Retinal pigment epithelial cell (primary cell): ENCODE measurements at regions not wholly inside any gene's neighbourhood (a gene's known extent, or its start where the extent isn't known, plus 50 kb on each side); places are given as distances from the start of the nearest gene placed in this dataset.
"Not testable (repeated sequence)": the region's sequence is repeated elsewhere in the genome, so short reads cannot be mapped to it uniquely, and the experiment has no call there.

Experiments
- DNase-seq: peaks from one replicate; pipeline ENCODE4 v3.0.0-alpha.2; 2010; ENCODE audit warnings: low read depth
- H3K4me3 ChIP-seq: 2 replicates; pipeline ENCODE4 v1.5.1; 2011; ENCODE audit warnings: mild to moderate bottlenecking, low read length, control low read depth, moderate library complexity
- TF ChIP-seq, protein P1 (sequence below): conservative IDR thresholded peaks from 2 replicates; pipeline ENCODE4 v1.5.1; 2011; ENCODE audit warnings: low read depth, low read length, control low read depth, inconsistent platforms

DNA sequence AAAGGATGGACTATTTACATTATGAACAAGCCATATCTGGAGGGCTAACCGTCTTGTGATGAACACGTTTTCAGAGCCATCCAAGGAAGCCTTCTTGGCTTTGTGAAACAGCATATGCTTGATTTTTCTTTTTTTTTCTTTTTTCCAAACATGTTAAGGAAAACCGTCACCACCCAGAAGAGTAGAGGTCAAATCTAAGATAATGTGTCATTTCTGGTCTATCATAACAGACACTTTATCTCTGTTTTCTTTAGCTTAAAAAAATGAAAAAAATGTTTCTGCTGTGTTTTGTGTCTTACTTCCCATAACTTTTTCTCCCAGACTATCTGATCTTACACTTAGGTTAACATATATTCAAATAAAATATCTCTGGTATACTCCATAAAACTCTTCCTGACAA, 76.1 kb upstream of the DGKB start:
- H3K4me3 ChIP-seq: no peak overlapping the region
- no peak for DNase-seq
- TF ChIP-seq, protein P1, sequence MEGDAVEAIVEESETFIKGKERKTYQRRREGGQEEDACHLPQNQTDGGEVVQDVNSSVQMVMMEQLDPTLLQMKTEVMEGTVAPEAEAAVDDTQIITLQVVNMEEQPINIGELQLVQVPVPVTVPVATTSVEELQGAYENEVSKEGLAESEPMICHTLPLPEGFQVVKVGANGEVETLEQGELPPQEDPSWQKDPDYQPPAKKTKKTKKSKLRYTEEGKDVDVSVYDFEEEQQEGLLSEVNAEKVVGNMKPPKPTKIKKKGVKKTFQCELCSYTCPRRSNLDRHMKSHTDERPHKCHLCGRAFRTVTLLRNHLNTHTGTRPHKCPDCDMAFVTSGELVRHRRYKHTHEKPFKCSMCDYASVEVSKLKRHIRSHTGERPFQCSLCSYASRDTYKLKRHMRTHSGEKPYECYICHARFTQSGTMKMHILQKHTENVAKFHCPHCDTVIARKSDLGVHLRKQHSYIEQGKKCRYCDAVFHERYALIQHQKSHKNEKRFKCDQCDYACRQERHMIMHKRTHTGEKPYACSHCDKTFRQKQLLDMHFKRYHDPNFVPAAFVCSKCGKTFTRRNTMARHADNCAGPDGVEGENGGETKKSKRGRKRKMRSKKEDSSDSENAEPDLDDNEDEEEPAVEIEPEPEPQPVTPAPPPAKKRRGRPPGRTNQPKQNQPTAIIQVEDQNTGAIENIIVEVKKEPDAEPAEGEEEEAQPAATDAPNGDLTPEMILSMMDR: no peak

DNA sequence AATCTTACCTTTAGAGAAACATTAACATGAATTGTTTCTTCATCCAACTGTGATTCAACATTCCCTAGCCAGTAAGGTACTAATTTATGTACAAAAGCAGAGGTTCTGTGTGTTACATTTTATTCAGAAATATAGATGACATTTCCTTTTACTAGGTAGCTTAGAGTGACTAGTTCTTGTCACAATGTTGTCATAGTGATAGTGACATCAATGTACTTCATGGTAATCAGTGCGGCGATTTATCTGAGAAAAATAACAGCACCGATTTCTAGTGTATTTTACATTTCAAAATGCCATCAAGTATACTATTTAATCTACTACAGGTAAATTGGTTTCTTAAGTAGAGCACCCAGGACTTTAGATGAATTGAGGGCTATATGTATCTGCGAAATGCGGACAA, 72.1 kb upstream of the DGKB start:
- TF ChIP-seq, protein P1: no peak
- DNase-seq: no peak
- no peak overlapping the region for H3K4me3 ChIP-seq

DNA sequence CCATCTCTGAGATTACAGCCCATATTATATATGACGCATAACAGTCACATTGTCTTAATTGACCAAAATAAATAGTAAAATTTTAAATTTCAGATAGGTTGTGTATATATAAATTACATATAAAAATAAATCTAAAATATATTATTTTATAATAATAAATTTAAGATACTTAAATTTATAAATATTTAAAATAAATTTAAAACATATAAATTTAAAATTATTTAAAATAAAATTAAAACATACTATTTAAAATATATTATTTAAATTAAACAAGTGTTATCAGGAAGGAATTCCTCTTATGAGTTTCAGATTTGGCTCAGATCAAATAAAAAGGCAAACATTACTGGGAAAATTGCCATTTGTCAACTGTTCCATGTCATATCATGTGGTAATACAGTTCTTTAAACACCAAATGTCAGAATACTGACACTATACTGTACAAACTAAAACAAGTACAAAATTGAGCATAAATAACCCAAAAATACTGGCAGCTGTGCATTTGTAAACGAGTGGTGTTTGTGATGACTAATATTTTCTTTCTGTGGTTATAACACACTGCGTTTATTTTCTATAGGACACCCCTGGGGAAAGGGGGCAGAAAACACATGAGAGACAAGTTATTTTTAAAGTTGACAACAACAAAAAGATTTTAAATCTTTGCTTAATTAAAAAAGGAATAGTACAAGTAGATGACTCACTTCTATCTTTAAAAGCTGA, 71.3 kb upstream of the DGKB start:
- no peak overlapping the region for H3K4me3 ChIP-seq
- TF ChIP-seq, protein P1: no peak
- DNase-seq: no peak

DNA sequence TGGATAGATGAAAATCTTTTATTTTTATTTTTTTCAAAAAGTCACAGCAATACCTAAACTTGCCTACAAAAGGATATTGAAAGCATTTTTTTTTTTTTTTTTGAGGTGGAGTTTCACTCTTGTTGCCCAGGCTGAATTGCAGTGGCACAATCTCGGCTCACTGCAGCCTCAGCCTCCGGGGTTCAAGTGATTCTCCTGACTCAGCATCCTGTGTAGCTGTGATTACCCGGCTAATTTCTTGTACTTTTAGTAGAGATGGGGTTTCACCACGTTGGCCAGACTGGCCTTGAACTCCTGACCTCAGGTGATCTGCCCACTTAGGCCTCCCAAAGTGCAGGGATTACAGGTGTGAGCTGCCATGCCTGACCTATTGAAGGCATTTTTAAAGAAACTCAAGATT, 69.1 kb upstream of the DGKB start:
- not testable (repeated sequence) for H3K4me3 ChIP-seq, DNase-seq

- DNase-seq, H3K4me3 ChIP-seq: not testable (repeated sequence)
Measured at GRCh38 chr7:14967376-14967775, 64.8 kb upstream of the DGKB start.

DNA sequence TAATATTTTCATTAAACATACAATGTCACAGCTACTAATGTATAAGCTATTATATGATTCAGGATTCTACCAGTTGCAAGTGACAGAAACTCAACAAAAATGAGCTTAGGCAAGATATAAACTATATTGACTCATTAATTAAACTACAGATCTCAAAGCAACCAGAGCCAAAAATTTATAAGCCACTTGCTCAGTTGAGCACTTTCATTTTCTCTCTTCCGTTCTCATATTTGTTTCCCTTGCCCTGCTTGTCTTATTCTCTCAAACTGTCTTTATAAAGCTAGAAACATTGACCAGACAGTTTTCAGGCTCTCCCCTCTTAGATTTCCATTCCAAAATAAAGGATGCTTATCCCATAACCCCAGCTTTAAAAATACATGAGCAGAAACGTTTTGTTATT, 60.2 kb upstream of the DGKB start:
- TF ChIP-seq, protein P1: no peak
- no peak overlapping the region for H3K4me3 ChIP-seq
- no peak for DNase-seq

DNA sequence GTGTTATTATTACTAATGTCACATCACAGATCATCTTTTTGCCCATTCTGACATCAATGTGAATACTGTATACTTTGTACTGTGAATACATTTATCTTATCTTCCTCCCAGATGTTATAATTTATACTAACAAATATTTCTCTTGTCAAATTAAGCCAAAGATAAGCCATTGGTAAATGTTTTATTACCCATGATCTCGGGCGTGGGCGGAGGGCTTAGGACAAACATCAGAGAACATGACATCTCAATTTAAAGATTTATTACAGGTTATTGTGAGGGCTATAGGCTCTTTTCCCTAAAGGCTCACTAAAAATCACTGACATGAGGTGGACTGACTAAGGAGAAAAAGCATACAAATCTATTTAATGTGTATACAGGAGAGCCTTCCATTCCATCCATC, 58.2 kb upstream of the DGKB start:
- DNase-seq: no peak
- no peak overlapping the region for H3K4me3 ChIP-seq
- TF ChIP-seq, protein P1: no peak

GRCh38 chr7:14959339-14959738, 56.8 kb upstream of the DGKB start:
- TF ChIP-seq, protein P1: no peak
- H3K4me3 ChIP-seq: no peak overlapping the region
- DNase-seq: no peak
